Activated T-helper 1 cell treated with anti-CD3 and anti-CD28 coated beads, Interleukin-2, amount 50 U/mL, for 16 hours (primary cell): ENCODE measurements at regions not wholly inside any gene's neighbourhood (a gene's known extent, or its start where the extent isn't known, plus 50 kb on each side); places are given as distances from the start of the nearest gene placed in this dataset.

Experiments used
- DNase-seq, 2 donors: peaks; one replicate each; pipeline ENCODE4 v3.0.0-alpha.2; 2020; ENCODE audit warnings: low read depth in 1 of 2, low spot score in 1 of 2

DNA sequence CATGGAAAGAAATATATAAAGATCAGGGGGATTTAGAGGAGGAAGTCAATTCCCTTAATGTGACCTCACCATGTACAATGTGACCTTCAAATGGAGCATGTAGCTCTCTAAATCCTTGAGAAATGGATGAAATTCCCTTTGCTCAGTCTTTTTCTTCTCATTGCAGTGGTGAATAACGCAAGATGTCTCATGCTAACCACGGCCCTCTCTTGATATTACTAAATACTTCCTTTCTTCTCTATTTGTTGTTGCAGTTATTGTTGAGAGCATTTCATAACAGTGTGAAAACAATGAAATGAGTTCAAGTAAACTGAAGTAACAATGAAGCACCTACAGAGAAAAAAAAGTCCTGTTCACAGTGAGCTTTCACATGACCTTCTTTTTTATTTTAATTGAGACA is 55.6 kb downstream of the ZNF281 start:
- no peak for DNase-seq

DNA sequence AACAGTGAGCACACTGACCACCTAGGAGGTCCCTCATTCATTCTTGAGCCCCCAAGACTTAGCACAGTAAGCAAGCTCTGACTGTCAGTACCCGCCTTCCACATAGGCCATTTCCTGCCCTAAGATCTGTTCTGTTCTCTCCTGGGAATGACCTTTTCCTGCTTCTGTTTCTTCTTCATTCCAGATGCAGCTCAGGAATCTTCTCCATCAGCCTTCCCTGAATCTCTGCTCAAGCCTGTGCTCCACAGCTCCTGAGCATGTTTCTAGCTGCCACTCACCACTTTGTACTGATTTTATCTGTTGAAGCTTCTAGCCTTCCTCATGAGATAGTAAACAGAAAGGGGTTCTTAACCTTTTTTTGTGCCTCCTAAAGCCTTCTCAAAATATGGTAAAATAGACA is 56.6 kb downstream of the ZNF281 start:
- no peak for DNase-seq

DNA sequence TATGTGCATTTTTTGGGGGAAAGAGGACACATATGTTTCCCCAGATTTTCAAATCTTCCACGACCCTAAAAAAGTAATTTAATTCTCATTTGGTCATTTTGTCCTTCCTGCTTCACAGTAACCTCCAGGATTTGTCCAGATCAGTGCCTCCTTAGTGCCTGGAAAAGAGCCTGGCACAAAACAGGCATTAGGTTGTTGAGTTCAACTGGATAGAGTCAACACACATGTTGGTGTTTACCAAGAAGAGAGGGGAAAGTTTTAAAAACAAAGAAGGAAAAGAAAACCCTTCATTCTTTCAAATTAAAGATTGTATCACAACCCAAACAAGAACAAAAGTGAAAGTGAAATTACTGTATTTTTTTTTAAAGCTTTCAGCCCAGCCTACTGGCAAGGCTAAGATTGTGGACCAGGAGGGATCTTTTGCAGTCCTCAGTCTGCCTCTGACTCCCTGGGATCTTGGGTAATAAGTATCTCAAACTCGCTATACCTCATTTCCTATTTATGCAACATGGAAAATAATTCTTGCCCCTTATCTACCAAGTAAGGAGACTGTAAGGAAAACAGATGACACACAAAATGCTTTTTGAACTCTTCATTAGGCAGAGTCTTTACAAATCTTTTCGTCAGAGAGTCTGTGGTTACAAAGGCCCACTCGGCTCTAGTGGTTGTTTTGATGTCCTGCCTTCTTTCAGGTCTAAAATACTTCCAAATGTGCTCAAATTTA is 57.8 kb downstream of the ZNF281 start:
- DNase-seq = no peak

DNA sequence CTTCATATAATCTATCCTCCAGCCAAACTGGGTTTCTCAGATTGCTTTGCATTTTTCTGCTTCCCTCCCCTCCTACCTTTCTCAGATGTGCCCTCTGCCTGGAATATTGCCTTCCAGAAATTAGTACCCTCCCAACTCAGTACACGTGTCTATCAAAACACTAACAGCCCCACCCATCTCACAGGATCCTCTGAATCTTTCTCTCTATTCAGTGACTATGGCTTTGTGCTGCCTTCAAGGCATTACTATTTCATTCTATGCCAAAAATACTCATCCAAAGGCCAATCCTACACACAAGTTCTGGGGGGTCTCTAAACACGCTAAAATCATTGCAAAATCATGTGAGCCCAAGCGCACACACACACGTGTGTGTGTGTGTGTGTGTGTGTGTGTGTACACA is 58.4 kb downstream of the ZNF281 start:
- no peak for DNase-seq

DNA sequence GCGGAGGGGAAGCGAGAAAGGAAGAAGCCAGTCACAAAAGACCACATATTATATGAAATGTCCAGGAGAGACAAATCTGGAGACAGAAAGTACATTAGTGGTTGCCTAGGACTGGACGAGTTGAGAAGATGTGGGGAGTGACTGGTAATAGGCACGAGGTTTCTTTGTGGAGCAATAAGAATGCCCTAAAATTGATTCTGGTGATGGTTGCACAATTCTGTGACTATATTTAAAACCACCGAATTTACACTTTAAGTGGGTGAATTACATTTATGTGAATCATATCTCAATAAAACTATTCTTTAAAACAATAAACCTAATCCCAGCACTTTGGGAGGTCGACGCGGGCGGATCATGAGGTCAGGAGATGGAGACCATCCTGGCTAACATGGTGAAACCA is 63.1 kb downstream of the ZNF281 start:
- DNase-seq = no peak

DNA sequence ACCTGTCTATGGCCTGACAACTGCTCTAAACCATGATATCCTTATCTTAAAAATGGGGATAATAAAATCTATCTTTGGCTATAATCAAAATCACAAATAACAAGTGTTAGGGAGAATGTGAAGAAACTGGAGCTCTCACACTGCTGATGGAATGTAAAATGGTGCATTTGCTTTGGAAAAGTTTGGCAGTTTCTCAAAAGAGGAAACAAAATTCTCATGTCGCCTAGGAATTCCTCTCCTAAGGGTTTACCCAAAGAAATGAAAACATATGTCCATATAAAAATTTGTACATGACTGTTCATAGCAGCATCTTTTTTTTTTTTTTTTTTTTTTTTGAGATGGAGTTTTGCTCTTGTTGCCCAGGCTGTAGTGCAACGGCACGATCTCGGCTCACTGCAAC is 64.3 kb downstream of the ZNF281 start:
- no peak for DNase-seq

DNA sequence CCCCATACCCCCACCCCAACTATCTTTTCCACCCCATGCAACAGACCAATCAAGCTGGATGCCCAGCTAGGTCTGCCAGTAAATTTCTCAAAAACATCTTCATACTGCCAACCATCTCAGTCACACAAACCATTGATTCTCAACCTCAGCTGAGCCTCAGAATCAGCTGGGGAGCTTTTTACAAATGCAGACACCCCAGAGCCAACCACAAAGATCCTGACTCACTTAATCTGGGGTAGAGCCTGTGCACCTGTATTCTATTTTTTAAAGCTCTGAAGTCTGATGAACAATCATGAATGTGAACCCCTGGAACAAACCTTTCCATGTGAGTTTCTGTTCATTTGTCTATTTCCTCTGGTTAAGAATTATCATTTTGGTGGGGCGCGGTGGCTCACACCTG is 66.0 kb downstream of the ZNF281 start:
- DNase-seq = no peak

DNA sequence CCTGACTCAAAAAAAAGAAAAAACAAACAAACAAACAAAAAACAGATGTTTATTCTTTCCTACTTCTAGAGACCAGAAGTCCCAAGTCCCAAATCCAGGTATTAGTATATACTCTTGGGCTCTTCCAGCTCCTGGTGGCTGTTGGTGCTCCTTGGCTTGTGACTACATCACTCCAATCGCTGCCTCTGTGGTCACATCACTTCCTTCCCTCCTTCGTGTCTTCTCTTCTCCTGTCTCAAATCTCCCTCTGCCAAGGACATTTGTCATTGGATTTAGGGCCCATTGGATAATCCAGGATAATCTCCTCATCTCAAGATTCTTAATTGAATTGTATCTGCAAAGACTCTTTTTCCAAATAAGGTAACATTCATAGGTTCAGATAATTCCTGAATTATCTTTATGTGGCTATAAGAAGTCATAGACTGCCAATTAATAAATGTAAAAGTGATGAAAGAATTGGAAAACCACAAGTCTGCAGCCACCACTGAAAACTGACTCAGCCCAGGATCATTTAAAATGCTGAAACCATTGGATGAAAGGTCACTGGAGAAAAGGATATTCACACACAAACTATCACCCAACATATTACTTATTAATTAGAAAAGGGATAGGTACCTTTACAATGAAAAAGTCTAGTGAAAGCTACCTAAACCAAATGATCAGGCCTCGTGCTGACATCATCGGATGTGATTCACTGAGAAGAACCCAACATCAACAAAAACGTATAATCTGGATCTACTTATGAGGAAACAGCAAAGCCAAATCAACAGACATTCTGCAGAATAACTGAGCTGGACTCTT is 67.1 kb downstream of the ZNF281 start:
- no peak for DNase-seq

DNA sequence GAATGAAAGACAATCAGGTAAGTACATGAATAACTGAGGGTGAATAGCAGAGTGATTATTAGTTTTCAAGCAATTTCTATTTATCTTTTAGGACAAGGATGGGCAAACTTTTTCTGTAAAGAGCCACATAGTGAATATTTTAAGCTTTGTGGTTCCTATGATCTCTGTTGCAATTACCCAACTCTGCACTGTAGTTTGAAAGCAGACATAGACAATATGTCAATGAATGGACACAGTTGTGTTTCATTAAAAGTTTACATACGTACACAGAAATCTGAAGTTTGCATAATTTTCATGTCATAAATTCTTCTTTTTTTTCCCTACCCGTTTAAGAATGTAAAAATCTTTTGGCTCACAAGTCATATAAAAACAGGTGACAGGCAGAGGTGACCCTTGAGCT is 71.4 kb downstream of the ZNF281 start:
- DNase-seq = no peak

DNA sequence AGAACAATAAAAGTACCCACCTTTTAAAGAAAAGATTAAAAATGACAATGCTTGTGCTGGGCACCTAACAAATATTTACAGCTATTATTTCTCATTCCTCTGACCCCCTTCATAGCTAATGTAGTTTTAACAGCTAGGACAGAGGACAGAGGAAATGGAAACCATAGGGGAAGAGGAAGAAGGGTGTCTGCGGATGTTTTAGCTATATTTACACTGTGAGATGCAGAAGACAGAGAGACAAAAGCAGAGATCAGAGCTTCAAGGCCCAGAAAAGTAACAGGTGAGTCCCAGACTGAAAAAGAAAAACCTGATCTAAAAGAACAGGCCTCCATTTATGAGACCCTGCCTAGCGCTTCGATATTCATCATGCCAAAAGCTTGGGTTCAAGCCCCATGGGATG is 72.0 kb downstream of the ZNF281 start:
- DNase-seq = no peak

DNA sequence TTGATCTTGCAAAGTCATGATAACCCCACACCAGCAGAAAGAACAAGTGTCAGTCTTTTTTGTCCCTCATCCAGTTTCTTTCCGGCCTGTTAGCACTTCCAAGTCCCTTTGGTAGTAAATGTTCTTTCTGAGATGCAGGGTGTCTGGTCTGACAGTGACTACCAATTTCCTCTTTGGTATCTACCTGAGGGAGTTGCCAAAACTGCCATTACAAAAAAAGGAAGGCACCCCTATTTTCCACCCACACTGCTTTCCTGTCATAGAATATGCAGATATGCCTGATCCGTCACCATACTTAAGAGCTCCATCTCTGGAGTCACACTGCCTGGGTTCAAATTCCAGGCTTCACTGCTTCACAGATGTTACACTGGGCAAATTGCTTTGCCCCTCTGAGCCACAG is 72.4 kb downstream of the ZNF281 start:
- no peak for DNase-seq

DNA sequence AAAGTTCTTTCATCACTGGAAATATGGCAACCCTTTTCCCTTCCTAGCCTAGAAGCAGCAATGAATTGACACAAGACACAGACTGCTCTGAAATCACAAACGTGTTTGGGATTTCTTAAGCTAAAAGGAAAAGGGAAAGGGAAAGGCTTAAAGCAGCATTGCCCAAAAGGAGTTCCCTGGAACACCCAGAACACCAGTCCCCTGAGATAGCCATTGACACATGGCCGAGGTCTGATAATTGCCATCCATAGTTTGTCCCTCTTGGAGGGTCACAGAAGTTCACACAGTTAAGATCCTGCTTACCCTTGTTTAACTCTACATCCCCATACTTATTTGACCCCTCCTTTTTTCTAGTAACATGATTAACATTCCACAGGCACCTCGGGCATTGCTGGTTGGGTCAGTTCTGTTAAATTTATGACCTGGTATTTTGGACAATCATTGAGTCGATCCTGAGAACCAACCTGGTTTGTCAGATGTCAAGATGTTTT is 72.9 kb downstream of the ZNF281 start:
- no peak for DNase-seq

DNA sequence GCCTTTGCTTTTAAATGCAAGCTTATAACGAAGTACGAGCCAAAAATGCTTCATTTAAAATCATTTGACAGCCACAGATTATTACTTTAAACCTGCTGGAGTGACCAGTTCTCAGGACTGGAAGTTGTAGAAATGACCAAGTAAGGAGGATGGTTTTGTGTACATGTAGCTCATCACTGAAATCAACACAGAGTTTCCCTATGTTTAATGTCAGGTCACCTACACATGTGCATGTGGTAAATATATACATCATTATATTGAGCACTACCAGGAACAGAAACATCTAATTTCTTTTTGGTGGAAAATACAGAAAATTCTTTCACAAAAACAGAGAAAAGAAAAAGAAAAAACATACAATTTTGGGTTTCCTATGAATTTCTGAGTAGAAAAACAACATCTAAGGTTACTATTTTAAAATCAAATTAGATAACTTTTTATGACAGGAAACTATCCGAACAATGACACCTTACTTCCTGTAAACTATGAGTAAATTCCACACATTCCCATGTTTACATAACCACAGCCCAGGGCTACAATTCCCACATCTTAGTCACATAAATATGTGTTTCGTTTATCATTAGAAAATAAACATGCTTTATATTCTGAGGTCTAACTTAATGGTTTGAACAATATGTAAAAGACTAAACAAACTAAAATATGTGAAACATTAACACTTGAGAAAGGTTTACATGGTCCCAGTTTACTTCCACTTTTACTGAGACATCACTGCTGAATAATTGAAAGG is 73.6 kb downstream of the ZNF281 start:
- no peak for DNase-seq

DNA sequence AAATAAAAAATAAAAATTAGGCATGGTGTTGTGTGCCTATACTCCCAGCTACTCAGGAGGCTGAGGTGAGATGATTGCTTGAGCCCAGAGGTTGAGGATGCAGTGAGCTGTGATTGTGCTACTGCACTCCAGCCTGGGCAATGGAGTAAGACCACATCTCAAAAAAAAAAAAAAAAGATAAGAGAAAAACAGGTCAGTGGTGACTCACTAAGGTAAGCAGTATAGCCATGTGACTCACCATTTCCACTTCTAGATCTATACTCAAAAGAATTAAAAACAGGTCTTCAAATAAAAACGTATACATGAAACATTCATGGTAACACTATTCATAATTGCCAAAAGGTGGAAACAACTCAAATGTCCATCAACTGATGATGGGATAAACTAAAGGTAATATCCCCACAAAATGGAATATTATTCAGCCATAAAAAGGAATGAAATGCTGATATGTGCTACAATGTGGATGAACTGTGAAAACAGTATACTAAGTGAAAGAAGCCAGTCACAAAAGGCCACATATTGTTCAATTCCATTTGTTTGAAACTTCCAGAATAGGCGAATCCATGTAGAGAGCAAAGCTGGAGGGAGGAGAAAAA is 75.1 kb downstream of the ZNF281 start:
- no peak for DNase-seq

DNA sequence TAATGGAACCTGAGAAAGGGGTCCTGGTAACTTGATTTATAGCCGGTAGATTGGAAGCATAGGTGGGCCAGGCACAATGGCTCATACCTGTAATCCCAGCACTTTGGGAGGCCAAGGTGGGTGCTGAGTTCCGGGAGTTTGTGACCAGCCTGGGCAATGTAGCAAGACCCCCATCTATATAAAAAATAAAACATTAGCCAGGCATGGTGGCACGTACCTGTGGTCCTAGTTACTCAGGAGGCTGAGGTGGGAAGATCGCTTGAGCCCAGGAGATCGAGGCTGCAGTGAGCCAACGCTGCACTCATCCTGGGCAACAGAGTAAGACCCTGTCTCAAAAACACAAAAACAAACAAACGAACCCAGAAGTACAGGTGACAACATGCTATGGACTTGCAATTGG is 76.5 kb downstream of the ZNF281 start:
- no peak for DNase-seq

DNA sequence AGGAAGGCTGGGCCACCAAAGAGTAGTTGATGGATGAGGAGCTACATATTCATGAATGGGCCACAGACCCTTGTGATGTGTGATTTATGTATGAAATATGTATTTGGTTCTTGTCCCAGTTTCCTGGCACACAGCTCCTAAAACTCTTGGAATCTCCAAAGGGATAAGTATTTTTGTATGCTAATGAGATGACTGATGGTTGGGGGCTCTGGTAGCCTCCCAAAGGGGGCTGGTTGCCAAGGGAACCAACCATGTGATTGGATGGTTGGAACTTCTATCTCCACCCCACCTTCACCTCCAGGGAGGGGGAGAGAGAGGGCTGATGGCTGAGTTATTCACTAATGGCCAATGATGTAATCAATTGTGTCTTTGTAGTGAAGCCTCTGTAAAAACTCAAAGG is 77.1 kb downstream of the ZNF281 start:
- no peak for DNase-seq

DNA sequence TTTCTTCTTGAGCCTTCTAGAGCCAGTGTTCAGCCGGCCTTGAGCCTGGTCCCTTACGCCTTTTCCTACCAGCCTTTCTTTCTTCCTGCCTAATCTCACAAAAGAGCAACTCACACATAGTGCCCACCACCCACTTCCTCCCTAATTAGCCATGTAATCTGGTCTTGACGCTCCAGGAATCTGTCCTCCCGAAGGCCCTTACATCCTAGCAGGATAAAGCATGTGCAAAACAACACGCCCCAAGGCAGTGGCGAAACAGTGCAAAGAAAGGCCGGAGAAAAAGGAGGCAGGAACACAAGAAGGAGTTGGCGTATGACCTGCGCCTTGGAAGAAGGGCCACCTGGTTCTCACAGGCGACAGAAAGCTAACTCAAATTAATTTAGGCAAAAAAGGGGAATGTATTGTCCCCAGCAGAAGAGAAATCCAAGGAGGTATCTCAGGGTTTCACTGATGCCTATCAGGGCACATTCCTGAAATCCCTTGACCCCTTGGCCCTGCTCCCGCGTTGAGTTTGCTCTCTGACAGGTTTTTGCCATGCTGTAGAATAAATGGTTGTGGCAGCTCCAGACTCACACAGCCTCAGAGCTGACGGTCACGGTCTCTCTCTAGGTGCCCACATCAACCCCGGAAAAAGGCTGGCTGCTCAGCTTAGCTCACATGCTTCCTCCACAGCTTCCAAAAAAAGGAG is 79.0 kb downstream of the ZNF281 start:
- no peak for DNase-seq

DNA sequence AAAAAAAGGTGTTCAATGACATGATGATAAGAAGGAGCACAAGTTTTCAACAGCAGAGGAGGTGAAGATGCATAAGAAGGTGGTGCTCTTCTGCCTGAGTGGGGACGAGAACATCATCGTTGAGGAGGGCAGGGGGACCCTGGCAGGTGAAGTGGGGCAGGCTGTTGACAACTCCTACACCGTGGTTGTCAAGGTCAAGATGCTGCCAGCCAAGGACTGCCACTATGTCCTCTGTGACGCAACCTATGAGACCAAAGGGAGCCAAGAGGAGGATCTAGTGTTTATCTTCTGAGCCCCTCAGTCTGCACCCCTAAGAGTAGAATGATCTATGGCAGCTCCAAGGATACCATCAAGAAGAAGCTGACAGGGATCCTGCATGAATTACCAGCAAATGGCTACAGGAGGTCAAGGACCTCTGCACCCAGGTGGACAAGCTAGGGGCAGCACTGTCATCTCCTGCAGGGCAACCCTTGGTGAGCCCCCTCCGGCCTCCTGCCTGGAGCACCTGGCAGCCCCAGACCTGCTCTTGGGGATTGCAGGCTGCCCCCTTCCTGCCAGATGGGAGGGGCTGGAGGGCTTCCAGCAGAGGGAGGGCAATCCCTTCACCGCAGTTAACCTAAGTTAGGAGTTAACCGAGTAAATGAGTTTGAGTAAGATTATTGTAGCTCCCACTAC is 80.5 kb downstream of the ZNF281 start:
- DNase-seq = no peak

DNA sequence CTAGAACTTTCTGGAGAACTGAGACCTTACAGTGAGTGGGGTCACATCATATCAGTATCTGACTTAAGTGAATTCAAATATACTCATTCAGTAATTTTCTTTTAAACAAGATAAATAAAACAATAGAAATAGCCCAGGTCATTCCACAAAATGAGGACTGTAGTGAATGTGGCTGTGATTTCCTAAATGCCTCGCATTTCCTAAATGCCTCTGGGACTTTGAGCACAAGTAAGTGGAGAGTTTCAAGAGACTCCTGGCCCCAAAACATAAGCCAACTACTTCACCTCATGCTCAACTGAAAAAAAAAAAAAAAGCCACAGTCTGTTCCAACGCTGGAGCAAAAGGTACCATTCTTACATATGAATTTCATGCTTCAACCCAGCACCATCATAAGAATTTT is 81.5 kb downstream of the ZNF281 start:
- no peak for DNase-seq

DNA sequence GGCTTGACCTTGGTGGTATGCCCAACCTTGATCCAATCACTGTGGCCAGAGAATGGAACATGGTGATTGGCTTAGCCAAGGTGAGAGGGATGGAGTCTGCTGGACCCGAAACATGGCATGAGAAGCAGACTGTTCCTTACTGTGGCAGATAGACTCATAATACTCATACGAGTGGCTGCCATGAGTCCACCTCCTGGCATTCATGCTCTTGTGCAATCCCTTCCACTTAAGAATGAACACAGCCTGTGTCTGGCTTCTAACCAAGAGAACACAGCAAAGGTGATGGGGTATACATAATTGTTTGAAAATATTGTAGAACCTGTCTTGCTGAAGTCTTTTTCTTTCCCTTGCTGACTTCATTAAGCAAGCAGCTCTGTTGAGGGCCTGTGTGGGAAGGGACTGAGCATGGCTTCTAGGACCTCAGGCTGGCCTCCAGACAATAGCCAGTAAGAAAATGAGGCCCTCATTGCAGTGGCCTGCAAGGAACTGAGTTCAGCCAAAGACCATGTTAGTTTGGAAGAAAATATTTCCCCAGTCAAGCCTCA is 85.9 kb downstream of the ZNF281 start:
- no peak for DNase-seq
